ENCODE measurements at regions not wholly inside any gene's neighbourhood (a gene's known extent, or its start where the extent isn't known, plus 50 kb on each side); places are given as distances from the start of the nearest gene placed in this dataset.

GRCh38 chr13:106261450-106261849 is 274.0 kb downstream of the EFNB2 start:
- WGBS, result 92% methylated on average over 7 of the region's 7 CpGs
- Histone ChIP-seq H3K4me3 (no peak overlapping the region), H3K27ac (replicated peaks in 1 of 4) (no peak overlapping the region)

GRCh38 chr13:106260352-106260751 is 275.1 kb downstream of the EFNB2 start:
- DNase-seq (ENCODE audit: extremely low spot score), result no peak
- Histone ChIP-seq H3K27ac (replicated peaks in 1 of 4) (no peak overlapping the region), H3K27me3 (no peaks in the 10 kb centered on the region), H3K36me3 (no peaks in the 10 kb centered on the region), H3K9me3 (peaks cover 0 to 14% (median 6%) of the 10 kb centered on the region in 4 donors), H3K4me1 (no peaks in the 10 kb centered on the region), H3K4me3 (no peak overlapping the region)
- 96% methylated on average over 19 of the region's 20 CpGs for WGBS
- intact Hi-C loops (cut with DNase I), result no loop called here
- TF ChIP-seq CTCF (IDR thresholded peaks at IDR 0.05) (no peak), POLR2AphosphoS5 (IDR thresholded peaks at IDR 0.05) (no peak), EP300 (IDR thresholded peaks at IDR 0.05) (no peak), POLR2A (IDR thresholded peaks at IDR 0.05; ENCODE audit: low read depth) (no peak)

More at GRCh38 chr13:106261450-106261849, 274.0 kb downstream of the EFNB2 start:
- no peaks in the 10 kb centered on the region for H3K36me3 ChIP-seq
- H3K9me3 ChIP-seq, result peaks cover 0 to 14% (median 6%) of the 10 kb centered on the region in 4 donors
- intact Hi-C loops (cut with DNase I), result no loop called here
- DNase-seq (ENCODE audit: extremely low spot score), result no peak
- no peaks in the 10 kb centered on the region for H3K4me1 ChIP-seq
- no peak for TF ChIP-seq CTCF (IDR thresholded peaks at IDR 0.05)
- no peak for TF ChIP-seq POLR2A (IDR thresholded peaks at IDR 0.05; ENCODE audit: low read depth)
- TF ChIP-seq EP300 (IDR thresholded peaks at IDR 0.05), result no peak
- TF ChIP-seq POLR2AphosphoS5 (IDR thresholded peaks at IDR 0.05), result no peak
- H3K27me3 ChIP-seq, result no peaks in the 10 kb centered on the region

GRCh38 chr13:106259928-106260327 is 275.5 kb downstream of the EFNB2 start:
- Histone ChIP-seq H3K27me3 (no peaks in the 10 kb centered on the region), H3K27ac (replicated peaks in 1 of 4) (no peak overlapping the region), H3K9me3 (peaks cover 0 to 14% (median 6%) of the 10 kb centered on the region in 4 donors), H3K36me3 (no peaks in the 10 kb centered on the region), H3K4me1 (no peaks in the 10 kb centered on the region), H3K4me3 (no peak overlapping the region)
- TF ChIP-seq POLR2AphosphoS5 (IDR thresholded peaks at IDR 0.05) (no peak), EP300 (IDR thresholded peaks at IDR 0.05) (no peak), CTCF (IDR thresholded peaks at IDR 0.05) (no peak), POLR2A (IDR thresholded peaks at IDR 0.05; ENCODE audit: low read depth) (no peak)
- 93% methylated on average over 19 of the region's 19 CpGs for WGBS
- intact Hi-C loops (cut with DNase I), result no loop called here
- DNase-seq (ENCODE audit: extremely low spot score), result no peak

- TF ChIP-seq CTCF (IDR thresholded peaks at IDR 0.05), result no peak
- TF ChIP-seq EP300 (IDR thresholded peaks at IDR 0.05), result no peak
- no peak for TF ChIP-seq POLR2A (IDR thresholded peaks at IDR 0.05; ENCODE audit: low read depth)
- TF ChIP-seq POLR2AphosphoS5 (IDR thresholded peaks at IDR 0.05), result no peak
- no peaks in the 10 kb centered on the region for H3K36me3 ChIP-seq
Observed at GRCh38 chr13:106246666-106247188, 288.7 kb downstream of the EFNB2 start.

GRCh38 chr13:106246242-106246641 is 289.2 kb downstream of the EFNB2 start:
- Histone ChIP-seq H3K9me3 (no peaks in the 10 kb centered on the region), H3K36me3 (no peaks in the 10 kb centered on the region), H3K4me1 (no peaks in the 10 kb centered on the region), H3K27me3 (no peaks in the 10 kb centered on the region), H3K4me3 (no peak overlapping the region), H3K27ac (replicated peaks in 1 of 4) (no peak overlapping the region)
- DNase-seq (ENCODE audit: extremely low spot score), result no peak
- WGBS, result 84% methylated on average over 3 of the region's 3 CpGs
- TF ChIP-seq CTCF (IDR thresholded peaks at IDR 0.05), result no peak
- TF ChIP-seq POLR2A (IDR thresholded peaks at IDR 0.05; ENCODE audit: low read depth), result no peak
- TF ChIP-seq POLR2AphosphoS5 (IDR thresholded peaks at IDR 0.05), result no peak
- TF ChIP-seq EP300 (IDR thresholded peaks at IDR 0.05), result no peak
- intact Hi-C loops (cut with DNase I), result no loop called here

More at GRCh38 chr13:106246666-106247188, 288.7 kb downstream of the EFNB2 start:
- Histone ChIP-seq H3K9me3 (no peaks in the 10 kb centered on the region), H3K27me3 (no peaks in the 10 kb centered on the region), H3K4me1 (no peaks in the 10 kb centered on the region), H3K4me3 (no peak overlapping the region), H3K27ac (replicated peaks in 1 of 4) (no peak overlapping the region)
- intact Hi-C loops (cut with DNase I), result no loop called here
- 75% methylated on average over 4 of the region's 4 CpGs for WGBS
- no peak for DNase-seq (ENCODE audit: extremely low spot score)

All from esophagus muscularis mucosa (tissue), 4 donors.